Activated CD8-positive, alpha-beta memory T cell treated with anti-CD3 and anti-CD28 coated beads, Interleukin-2, amount 10 ng/mL, durations not matched to agents 7 days and 5 days (primary cell): ENCODE measurements at regions not wholly inside any gene's neighbourhood (a gene's known extent, or its start where the extent isn't known, plus 50 kb on each side); places are given as distances from the start of the nearest gene placed in this dataset.
"Not testable (repeated sequence)": the region's sequence is repeated elsewhere in the genome, so short reads cannot be mapped to it uniquely, and the experiment has no call there.

Source experiments
- ATAC-seq: fragments of 150-1000 bp; cut with Tn5 transposase; one replicate; pipeline ENCODE4 v1.10.0; 2021; ENCODE audit warnings: moderate library complexity
- CTCF ChIA-PET: fragments of 350-600 bp; sonication (Branson Sonifier 250); formaldehyde crosslinking; loops from one replicate; lab custom pipeline; 2021; ENCODE audit warnings: antibody characterized with exemption; lab: Charles Lee
- DNase-seq: peaks from one replicate; pipeline ENCODE4 v3.0.0-alpha.2; 2020
- H3K27ac Mint-ChIP-seq: one replicate; pipeline ENCODE4 v1.8.0; 2021; ENCODE audit warnings: mild to moderate bottlenecking, mixed read lengths
- H3K27me3 Mint-ChIP-seq: one replicate; pipeline ENCODE4 v1.8.0; 2021; ENCODE audit warnings: mixed read lengths
- H3K36me3 Mint-ChIP-seq: one replicate; pipeline ENCODE4 v1.8.0; 2021; ENCODE audit warnings: mild to moderate bottlenecking, mixed read lengths
- H3K4me1 Mint-ChIP-seq: one replicate; pipeline ENCODE4 v1.8.0; 2021; ENCODE audit warnings: mixed read lengths
- H3K4me3 Mint-ChIP-seq: one replicate; pipeline ENCODE4 v1.8.0; 2021; ENCODE audit warnings: mild to moderate bottlenecking, moderate library complexity, mixed read lengths
- H3K9me3 Mint-ChIP-seq: one replicate; pipeline ENCODE4 v1.8.0; 2022; ENCODE audit warnings: low read depth, mixed read lengths

DNA sequence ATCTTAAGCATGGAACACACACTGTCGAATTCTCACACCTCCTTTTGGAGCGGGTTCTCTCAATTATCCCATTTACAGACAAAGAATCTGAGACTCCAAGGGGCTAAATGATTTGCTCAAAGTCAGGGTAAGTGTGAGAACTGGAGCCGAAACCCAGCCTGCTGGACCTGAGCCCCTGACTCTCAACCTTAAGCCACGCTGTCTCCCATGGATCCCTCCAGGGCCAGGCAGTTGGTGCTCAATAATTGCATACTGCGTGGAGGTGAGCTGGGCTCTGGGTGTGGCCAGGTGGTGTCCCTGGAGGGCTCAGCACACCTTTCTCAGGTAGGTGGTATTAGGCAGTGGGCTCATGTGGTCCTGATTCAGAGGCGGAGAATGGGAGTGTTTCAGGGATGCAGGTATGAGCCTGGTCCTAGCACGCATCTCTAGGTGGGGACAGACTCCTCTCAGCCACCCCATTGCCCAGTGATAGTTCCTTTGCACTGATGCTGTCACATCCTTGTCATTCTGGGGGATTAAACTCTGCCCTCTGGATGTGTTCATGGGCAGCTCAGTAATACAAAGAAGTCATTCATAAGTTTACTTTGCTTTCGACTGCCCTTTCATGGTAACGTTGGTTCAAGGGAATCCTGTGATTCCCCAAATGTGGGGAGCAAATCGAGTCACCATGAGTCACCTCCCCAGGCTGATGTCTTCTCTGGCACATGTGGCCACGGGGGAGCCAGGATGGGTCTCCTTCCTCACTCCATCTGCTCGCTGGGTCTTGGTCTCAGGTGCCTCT, 399.5 kb upstream of the TNRC6C start:
- Mint-ChIP-seq H3K4me1 (no peaks in the 10 kb centered on the region), H3K27ac (no peak overlapping the region), H3K27me3 (peaks cover 22% of the 10 kb centered on the region), H3K36me3 (no peaks in the 10 kb centered on the region), H3K9me3 (no peaks in the 10 kb centered on the region), H3K4me3 (no peak overlapping the region)
- ATAC-seq = no peak
- CTCF ChIA-PET = interaction anchor here (0.5 kb wide), 1 partner anchor 1167 kb away, joined by 3 read pairs; no protein-coding TSS in a partner anchor
- no peak for DNase-seq

DNA sequence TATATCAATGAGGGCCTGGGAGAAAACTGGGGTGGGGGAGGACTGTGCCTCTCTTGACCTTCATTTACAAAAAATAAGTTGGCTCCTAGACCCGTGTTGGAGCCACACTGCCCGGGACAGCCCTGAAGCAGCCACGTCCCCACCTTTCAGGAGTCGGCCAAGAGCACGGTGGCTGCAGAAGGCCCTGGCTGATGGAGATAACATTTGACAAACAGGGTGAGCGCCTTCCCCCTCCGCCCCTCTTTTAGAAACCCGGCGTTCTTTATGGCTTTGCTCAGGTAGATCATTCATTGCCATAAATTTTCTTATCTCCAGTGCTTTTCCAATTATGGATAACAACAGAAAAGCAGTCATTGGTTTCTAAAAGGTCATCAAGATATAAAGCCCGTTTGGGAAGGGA, 398.1 kb upstream of the TNRC6C start:
- ATAC-seq = no peak
- H3K27me3 Mint-ChIP-seq = peaks cover 22% of the 10 kb centered on the region
- H3K4me1 Mint-ChIP-seq = no peaks in the 10 kb centered on the region
- no peak overlapping the region for H3K4me3 Mint-ChIP-seq
- no peaks in the 10 kb centered on the region for H3K36me3 Mint-ChIP-seq
- no peaks in the 10 kb centered on the region for H3K9me3 Mint-ChIP-seq
- CTCF ChIA-PET = no interaction called here
- H3K27ac Mint-ChIP-seq = no peak overlapping the region
- DNase-seq = no peak

DNA sequence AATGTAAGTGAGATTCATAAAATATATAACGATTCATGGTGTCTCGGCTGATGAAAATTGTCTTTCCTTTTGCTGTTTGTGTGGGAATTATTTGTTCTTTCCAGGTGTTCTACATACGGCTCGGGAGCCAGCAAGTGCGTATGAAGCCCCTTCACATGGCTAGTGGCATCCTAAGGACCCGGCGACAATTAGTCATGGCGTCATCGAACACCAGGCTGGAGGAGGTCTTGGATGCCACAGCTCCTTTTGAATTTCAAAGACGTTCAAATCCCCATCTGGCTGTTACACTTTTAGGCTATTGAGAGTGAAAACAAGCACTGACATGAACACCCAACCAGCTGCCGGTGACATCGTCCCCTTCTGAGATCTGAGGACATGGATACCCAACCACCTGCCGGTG, 397.7 kb upstream of the TNRC6C start:
- H3K27me3 Mint-ChIP-seq = peaks cover 26% of the 10 kb centered on the region
- no peak overlapping the region for H3K4me3 Mint-ChIP-seq
- no peak overlapping the region for H3K27ac Mint-ChIP-seq
- DNase-seq (no peak), ATAC-seq (no peak)
- no peaks in the 10 kb centered on the region for H3K36me3 Mint-ChIP-seq
- H3K4me1 Mint-ChIP-seq = no peaks in the 10 kb centered on the region
- H3K9me3 Mint-ChIP-seq = no peaks in the 10 kb centered on the region
- CTCF ChIA-PET = no interaction called here

DNA sequence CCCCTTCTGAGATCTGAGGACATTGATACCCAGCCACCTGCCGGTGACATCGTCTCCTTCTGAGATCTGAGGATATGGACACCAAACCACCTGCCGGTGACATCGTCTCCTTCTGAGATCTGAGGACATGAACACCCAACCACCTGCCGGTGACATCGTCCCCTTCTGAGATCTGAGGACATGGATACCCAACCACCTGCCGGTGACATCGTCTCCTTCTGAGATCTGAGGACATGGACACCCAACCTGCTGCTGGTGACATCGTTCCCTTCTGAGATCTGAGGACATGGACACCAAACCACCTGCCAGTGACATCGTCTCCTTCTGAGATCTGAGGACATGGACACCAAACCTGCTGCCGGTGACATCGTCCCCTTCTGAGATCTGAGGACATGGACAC, 396.1 kb upstream of the TNRC6C start:
- not testable (repeated sequence) for DNase-seq

DNA sequence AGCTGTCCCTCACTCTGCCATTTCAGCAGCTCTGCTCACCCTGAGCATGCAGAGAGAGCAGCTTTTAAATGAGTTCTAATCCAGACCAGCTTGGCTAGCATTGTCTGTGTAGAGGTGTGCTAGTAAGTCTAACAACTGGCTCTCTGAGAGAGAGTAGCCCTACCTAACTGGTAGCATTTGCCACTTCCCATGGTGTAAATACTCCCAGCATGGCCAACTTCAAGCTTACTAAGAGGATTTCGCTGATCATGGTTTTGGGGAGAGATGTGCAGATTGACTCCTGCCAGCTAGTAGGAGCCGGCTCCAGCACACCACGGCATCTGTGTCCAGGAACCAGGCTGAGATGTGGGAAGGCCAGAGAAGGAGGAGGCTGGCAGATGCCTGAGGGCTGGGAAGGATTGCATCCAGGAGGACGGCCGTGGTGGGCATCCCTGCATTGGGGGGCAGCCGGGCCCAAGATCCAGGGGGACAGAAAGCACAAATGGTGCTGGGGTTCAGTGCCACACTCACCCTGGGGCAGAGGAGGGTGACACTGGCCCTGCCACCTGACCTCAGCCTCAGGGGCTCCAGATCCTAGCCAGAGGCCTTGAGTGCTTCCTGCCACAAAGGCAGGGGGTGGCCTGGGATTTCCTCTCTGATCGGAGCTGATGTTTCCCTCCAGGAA, 394.9 kb upstream of the TNRC6C start:
- no peak for DNase-seq
- H3K27me3 Mint-ChIP-seq = peaks cover 31% of the 10 kb centered on the region
- CTCF ChIA-PET = no interaction called here
- ATAC-seq = no peak
- no peaks in the 10 kb centered on the region for H3K4me1 Mint-ChIP-seq
- H3K4me3 Mint-ChIP-seq = no peak overlapping the region
- H3K9me3 Mint-ChIP-seq = no peaks in the 10 kb centered on the region
- H3K36me3 Mint-ChIP-seq = no peaks in the 10 kb centered on the region
- H3K27ac Mint-ChIP-seq = no peak overlapping the region

More for the DNA sequence above, 396.1 kb upstream of the TNRC6C start:
- CTCF ChIA-PET, H3K36me3 Mint-ChIP-seq, H3K27ac Mint-ChIP-seq, H3K4me3 Mint-ChIP-seq, ATAC-seq, H3K9me3 Mint-ChIP-seq, H3K4me1 Mint-ChIP-seq: not testable (repeated sequence)
- H3K27me3 Mint-ChIP-seq = peaks cover 28% of the 10 kb centered on the region

DNA sequence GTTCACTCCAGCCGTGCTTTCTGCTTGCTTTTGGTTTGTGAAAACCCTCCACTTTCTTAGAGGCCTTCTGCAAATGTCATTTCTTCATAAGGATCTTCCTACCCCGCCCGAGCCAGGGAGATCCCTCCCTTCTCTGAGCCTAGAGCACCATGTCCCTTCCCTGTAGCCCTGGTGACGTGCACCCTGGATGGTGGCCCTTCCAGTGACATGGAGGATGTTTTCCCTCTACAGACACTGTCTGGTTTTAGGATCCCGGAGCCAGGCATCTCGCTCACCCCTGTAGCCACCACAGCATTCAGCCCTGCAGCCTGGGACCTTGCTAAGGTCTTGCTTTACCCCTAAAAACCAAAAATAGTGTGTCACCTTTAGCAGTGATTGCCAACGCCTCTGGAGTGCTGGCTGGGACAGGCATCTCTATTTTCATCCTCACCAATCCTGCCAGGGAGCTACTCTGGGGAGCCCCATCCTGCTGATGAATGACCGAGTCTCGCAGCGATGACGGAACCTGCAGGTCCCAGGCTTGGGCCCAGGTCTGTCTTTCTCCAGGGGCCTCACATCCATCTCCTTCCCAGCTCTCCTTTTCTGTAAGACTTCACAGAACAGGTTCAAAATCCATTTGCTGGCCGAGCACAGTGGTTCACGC, 394.1 kb upstream of the TNRC6C start:
- DNase-seq (no peak), ATAC-seq (no peak)
- no peaks in the 10 kb centered on the region for H3K36me3 Mint-ChIP-seq
- no peaks in the 10 kb centered on the region for H3K4me1 Mint-ChIP-seq
- CTCF ChIA-PET = no interaction called here
- H3K27ac Mint-ChIP-seq = no peak overlapping the region
- no peak overlapping the region for H3K4me3 Mint-ChIP-seq
- H3K9me3 Mint-ChIP-seq = no peaks in the 10 kb centered on the region
- H3K27me3 Mint-ChIP-seq = peaks cover 31% of the 10 kb centered on the region

DNA sequence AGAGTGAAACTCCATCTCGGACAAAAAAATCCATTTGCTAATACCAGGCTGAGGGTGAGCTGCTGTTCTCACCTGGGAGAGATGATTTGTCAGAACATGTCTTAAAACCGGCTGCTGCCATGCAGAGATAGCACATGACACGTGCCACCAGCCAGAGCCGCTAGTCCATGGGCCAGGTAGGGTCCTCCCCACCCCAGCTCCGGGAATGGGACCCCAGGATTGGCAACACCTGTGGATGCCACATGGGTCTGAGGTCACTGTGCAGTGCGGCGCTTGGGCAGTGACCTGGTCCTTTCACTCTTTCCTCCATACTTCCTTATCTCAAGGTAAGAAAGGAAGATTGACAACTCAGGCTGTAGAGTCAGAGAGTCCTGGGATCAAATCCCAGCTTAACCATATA, 393.3 kb upstream of the TNRC6C start:
- no peaks in the 10 kb centered on the region for H3K9me3 Mint-ChIP-seq
- no peaks in the 10 kb centered on the region for H3K36me3 Mint-ChIP-seq
- ATAC-seq (no peak), DNase-seq (no peak)
- no peaks in the 10 kb centered on the region for H3K4me1 Mint-ChIP-seq
- no peak overlapping the region for H3K27ac Mint-ChIP-seq
- no peak overlapping the region for H3K4me3 Mint-ChIP-seq
- peaks cover 28% of the 10 kb centered on the region for H3K27me3 Mint-ChIP-seq
- CTCF ChIA-PET = no interaction called here

DNA sequence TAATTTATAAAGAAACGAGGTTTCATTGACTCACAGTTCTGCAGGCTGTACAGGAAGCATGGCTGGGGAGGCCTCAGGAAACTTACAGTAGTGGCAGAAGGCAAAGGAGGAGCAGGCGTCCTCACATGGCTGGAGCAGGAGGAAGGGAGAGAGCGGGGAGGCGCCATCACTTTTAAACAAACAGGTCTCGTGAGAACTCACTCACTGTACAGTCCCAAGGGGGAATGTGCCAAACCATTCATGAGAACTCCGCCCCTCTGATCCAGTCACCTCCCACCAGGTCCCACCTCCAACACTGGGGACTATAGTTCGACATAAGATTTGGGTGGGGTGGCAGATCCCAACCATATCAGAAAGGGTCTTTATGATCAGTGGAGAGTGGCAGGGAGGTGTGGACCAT, 392.4 kb upstream of the TNRC6C start:
- no peak for ATAC-seq
- no peak overlapping the region for H3K4me3 Mint-ChIP-seq
- H3K27ac Mint-ChIP-seq = no peak overlapping the region
- peaks cover 32% of the 10 kb centered on the region for H3K27me3 Mint-ChIP-seq
- no peak for DNase-seq
- CTCF ChIA-PET = no interaction called here
- no peaks in the 10 kb centered on the region for H3K9me3 Mint-ChIP-seq
- no peaks in the 10 kb centered on the region for H3K36me3 Mint-ChIP-seq
- H3K4me1 Mint-ChIP-seq = no peaks in the 10 kb centered on the region

DNA sequence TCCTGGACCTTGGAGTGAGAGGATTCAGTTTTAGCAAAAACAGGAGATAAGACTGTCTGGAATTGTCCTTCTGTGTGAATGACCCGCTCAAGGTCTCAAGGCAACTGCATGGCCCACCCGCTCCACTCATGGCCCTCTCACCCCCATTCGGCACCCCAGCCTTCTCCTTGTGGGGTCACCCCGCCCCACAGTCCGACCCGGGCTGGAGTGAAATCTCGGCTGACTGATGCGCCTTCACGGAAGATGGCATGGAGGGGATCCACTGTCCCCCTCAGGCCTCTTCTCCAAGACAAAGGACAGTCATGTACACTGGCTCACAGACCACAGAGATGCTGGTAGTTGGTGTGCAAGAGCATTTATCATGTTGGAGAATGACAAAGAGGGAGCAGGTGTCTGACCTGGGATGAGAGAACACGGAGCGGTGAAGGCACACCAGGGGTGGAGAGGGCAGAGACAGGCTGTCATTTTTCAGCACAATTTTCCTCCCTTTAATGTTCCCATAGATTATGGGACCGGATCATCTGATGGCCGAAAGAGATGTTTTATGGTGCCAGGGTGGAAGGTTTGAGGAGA, 391.9 kb upstream of the TNRC6C start:
- Mint-ChIP-seq H3K9me3 (no peaks in the 10 kb centered on the region), H3K27ac (no peak overlapping the region), H3K4me1 (peaks cover 3% of the 10 kb centered on the region), H3K4me3 (no peak overlapping the region), H3K36me3 (no peaks in the 10 kb centered on the region), H3K27me3 (peaks cover 35% of the 10 kb centered on the region)
- no peak for DNase-seq
- no peak for ATAC-seq
- CTCF ChIA-PET = no interaction called here

DNA sequence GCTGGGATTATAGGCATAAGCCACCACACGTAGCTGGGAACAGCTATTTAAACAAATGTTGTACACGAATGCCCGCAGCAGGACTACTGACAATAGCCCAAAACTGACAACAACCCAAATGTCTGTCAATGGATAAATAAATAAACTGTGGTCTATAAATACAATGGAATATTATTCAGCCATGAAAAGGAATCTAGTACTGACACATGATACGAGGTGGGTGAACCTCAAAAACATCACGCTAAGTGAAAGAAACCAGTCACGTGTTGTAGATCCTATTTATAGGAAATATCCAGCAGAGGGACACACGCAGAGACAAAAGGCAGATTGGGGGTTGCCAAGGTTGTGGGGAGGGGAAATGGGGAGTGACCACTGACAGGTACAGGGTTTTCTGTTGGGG, 390.0 kb upstream of the TNRC6C start:
- CTCF ChIA-PET = no interaction called here
- H3K27me3 Mint-ChIP-seq = peaks cover 53% of the 10 kb centered on the region

DNA sequence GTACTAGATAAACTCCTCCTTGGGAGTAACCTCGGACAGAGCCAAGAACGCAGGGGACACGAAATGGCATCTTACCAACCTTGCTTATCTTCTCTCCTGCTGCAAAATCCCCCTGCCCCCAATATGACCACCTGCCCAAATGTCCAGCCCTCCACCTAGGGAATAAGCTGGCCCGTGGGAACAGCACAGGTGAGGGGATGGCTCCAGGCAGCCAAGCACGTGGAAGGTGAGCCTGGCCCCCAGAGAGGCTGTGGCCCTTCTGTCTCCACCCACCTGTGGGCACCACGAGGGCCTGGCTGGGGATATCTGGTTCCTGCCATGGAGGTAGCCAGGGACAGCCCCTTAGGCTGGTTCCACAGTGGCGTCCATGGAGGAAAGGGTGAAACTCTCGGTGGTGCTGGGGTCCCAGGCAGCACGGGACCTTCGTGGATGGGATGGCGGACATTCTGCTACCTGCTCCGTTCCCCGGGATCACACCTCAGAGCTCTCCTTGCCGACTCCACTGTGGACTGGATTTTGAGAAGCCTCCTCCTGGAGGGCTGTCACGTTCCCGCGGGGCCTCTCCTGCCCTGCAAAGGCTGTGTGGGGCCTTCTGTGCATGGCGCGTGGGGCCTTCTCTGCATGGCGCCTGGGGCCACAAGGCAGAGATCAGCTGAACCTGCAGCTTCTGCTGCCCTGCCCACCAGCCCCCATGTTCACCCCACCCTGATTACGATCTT, 388.5 kb upstream of the TNRC6C start:
- Mint-ChIP-seq H3K4me1 (peaks cover 6% of the 10 kb centered on the region), H3K27ac (no peak overlapping the region), H3K4me3 (no peak overlapping the region), H3K9me3 (no peaks in the 10 kb centered on the region), H3K36me3 (no peaks in the 10 kb centered on the region), H3K27me3 (peaks cover 62% of the 10 kb centered on the region)
- DNase-seq (no peak), ATAC-seq (no peak)
- CTCF ChIA-PET = interaction anchor here (0.6 to 2.4 kb wide), 3 partner anchors 70 to 787 kb away, joined by 3 to 7 read pairs (median 4); no protein-coding TSS in a partner anchor

More for the DNA sequence above, 390.0 kb upstream of the TNRC6C start:
- H3K9me3 Mint-ChIP-seq = no peaks in the 10 kb centered on the region
- ATAC-seq (no peak), DNase-seq (no peak)
- H3K27ac Mint-ChIP-seq = no peak overlapping the region
- H3K4me1 Mint-ChIP-seq = peaks cover 6% of the 10 kb centered on the region
- H3K36me3 Mint-ChIP-seq = no peaks in the 10 kb centered on the region
- H3K4me3 Mint-ChIP-seq = no peak overlapping the region

DNA sequence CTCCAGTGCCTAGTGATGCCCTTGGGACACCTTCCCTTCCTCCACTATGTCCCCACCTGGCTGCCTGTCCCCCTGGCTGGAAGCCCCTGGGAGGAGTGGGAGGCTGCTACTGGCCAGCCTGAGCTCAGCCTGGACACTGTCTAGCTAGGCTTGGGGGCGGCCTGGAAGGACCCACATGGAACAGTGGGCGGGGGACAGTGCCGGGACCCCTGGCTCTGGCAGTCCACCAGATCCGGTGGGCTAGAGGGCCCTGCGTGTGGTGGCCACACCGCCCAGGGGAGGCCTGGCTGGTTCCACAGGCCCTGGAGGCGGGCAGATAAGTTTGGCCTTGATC, 388.0 kb upstream of the TNRC6C start:
- peaks cover 65% of the 10 kb centered on the region for H3K27me3 Mint-ChIP-seq
- ATAC-seq (no peak), DNase-seq (no peak)
- H3K9me3 Mint-ChIP-seq = no peaks in the 10 kb centered on the region
- H3K36me3 Mint-ChIP-seq = no peaks in the 10 kb centered on the region
- H3K4me1 Mint-ChIP-seq = peaks cover 6% of the 10 kb centered on the region
- no peak overlapping the region for H3K4me3 Mint-ChIP-seq
- CTCF ChIA-PET = interaction anchor here (0.6 to 2.4 kb wide), 2 partner anchors 70 to 443 kb away, joined by 4 to 7 read pairs; no protein-coding TSS in a partner anchor
- H3K27ac Mint-ChIP-seq = no peak overlapping the region
